HepG2 (cell line): ENCODE measurements at regions not wholly inside any gene's neighbourhood (a gene's known extent, or its start where the extent isn't known, plus 50 kb on each side); places are given as distances from the start of the nearest gene placed in this dataset.

Source experiments
- AGO2 ChIP-seq: fragments of 200-400 bp; formaldehyde crosslinking; optimal IDR thresholded peaks from 2 replicates; pipeline ENCODE3; 2017; ENCODE audit warnings: mild to moderate bottlenecking, low read depth, low read length, moderate library complexity
- ATAD3A ChIP-seq: sonication (generic); formaldehyde crosslinking; IDR thresholded peaks from 2 replicates; pipeline ENCODE4 v1.4.0; 2020; ENCODE audit warnings: missing genetic modification reagents
- E2F1 ChIP-seq: sonication (generic); formaldehyde crosslinking; IDR thresholded peaks from 2 replicates; pipeline ENCODE4 v1.5.0; 2020; ENCODE audit warnings: missing genetic modification reagents
- ESRRA ChIP-seq: sonication (generic); formaldehyde crosslinking; IDR thresholded peaks from 2 replicates; pipeline ENCODE4 v1.5.1; 2020; ENCODE audit warnings: mild to moderate bottlenecking, low read depth, missing genetic modification reagents
- GABPB1 ChIP-seq: IDR thresholded peaks from 2 replicates; pipeline ENCODE4 v1.6.1; 2016; ENCODE audit warnings: mild to moderate bottlenecking, missing genetic modification reagents, moderate library complexity, missing compliant biosample characterization
- NR3C1 ChIP-seq: sonication (generic); formaldehyde crosslinking; IDR thresholded peaks from 2 replicates; pipeline ENCODE4 v1.4.0; 2020; ENCODE audit warnings: missing genetic modification reagents
- ZFP36L1 ChIP-seq: sonication (generic); formaldehyde crosslinking; IDR thresholded peaks from 2 replicates; pipeline ENCODE4 v1.8.0; 2022; ENCODE audit warnings: mild to moderate bottlenecking, missing genetic modification reagents, moderate library complexity
- TF ChIP-seq, protein P1 (sequence below): sonication (generic); formaldehyde crosslinking; IDR thresholded peaks from 2 replicates; pipeline ENCODE4 v1.4.0; 2020; ENCODE audit warnings: missing genetic modification reagents
- TF ChIP-seq, protein P2 (sequence below), 2 experiments: sonication (generic) in 1 of 2; formaldehyde crosslinking in 1 of 2; IDR thresholded peaks; 2 replicates each; pipeline versions ENCODE4 v1.6.1 to v1.9.0; 2014 to 2022; ENCODE audit warnings: antibody characterized with exemption in 1 of 2, borderline replicate concordance in 1 of 2, inconsistent platforms in 1 of 2, low read depth in 1 of 2, missing genetic modification reagents in 1 of 2

GRCh38 chr9:74334271-74334670 lies 162.9 kb upstream of the RORB start (continued):
- TF ChIP-seq, protein P1, sequence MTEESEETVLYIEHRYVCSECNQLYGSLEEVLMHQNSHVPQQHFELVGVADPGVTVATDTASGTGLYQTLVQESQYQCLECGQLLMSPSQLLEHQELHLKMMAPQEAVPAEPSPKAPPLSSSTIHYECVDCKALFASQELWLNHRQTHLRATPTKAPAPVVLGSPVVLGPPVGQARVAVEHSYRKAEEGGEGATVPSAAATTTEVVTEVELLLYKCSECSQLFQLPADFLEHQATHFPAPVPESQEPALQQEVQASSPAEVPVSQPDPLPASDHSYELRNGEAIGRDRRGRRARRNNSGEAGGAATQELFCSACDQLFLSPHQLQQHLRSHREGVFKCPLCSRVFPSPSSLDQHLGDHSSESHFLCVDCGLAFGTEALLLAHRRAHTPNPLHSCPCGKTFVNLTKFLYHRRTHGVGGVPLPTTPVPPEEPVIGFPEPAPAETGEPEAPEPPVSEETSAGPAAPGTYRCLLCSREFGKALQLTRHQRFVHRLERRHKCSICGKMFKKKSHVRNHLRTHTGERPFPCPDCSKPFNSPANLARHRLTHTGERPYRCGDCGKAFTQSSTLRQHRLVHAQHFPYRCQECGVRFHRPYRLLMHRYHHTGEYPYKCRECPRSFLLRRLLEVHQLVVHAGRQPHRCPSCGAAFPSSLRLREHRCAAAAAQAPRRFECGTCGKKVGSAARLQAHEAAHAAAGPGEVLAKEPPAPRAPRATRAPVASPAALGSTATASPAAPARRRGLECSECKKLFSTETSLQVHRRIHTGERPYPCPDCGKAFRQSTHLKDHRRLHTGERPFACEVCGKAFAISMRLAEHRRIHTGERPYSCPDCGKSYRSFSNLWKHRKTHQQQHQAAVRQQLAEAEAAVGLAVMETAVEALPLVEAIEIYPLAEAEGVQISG (CRISPR knock-in tag) = no peak
- no peak for TF ChIP-seq ESRRA
- TF ChIP-seq, protein P2, sequence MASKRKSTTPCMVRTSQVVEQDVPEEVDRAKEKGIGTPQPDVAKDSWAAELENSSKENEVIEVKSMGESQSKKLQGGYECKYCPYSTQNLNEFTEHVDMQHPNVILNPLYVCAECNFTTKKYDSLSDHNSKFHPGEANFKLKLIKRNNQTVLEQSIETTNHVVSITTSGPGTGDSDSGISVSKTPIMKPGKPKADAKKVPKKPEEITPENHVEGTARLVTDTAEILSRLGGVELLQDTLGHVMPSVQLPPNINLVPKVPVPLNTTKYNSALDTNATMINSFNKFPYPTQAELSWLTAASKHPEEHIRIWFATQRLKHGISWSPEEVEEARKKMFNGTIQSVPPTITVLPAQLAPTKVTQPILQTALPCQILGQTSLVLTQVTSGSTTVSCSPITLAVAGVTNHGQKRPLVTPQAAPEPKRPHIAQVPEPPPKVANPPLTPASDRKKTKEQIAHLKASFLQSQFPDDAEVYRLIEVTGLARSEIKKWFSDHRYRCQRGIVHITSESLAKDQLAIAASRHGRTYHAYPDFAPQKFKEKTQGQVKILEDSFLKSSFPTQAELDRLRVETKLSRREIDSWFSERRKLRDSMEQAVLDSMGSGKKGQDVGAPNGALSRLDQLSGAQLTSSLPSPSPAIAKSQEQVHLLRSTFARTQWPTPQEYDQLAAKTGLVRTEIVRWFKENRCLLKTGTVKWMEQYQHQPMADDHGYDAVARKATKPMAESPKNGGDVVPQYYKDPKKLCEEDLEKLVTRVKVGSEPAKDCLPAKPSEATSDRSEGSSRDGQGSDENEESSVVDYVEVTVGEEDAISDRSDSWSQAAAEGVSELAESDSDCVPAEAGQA (IDR thresholded peaks at IDR 0.05; ENCODE audit: low read depth) = no peak
- TF ChIP-seq, protein P2 (CRISPR knock-in tag; IDR thresholded peaks at IDR 0.05; ENCODE audit: borderline replicate concordance) = no peak
- TF ChIP-seq ATAD3A (CRISPR knock-in tag) = no peak
- no peak for TF ChIP-seq ZFP36L1 (CRISPR knock-in tag)
- TF ChIP-seq E2F1 = no peak
- no peak for TF ChIP-seq NR3C1
- TF ChIP-seq GABPB1 (CRISPR knock-in tag) = no peak
- TF ChIP-seq AGO2 = no peak
